Thoracic aorta (tissue), 2 donors: ENCODE measurements at regions not wholly inside any gene's neighbourhood (a gene's known extent, or its start where the extent isn't known, plus 50 kb on each side); places are given as distances from the start of the nearest gene placed in this dataset.

Experiments
- ATAC-seq: fragments of 150-250 bp; one replicate; pipeline ENCODE4 v1.8.0; 2017; ENCODE audit warnings: low read depth; ENCODE audit not compliant: insufficient number of reproducible peaks, low FRiP score
- DNase-seq: peaks from one replicate; pipeline ENCODE4 v3.0.0-alpha.2; 2020; ENCODE audit warnings: low spot score
- H3K27ac ChIP-seq, 2 donors: fragments of 200-600 bp; sonication (generic); 1 replicate in 1 of 2; 2 replicates in 1 of 2; pipeline ENCODE4 v1.5.1; 2016; ENCODE audit warnings: mild to moderate bottlenecking in 2 of 2, moderate library complexity in 2 of 2
- H3K27me3 ChIP-seq: fragments of 200-600 bp; sonication (generic); replicated peaks from 2 replicates; pipeline ENCODE4 v1.6.0; 2016; ENCODE audit warnings: mild to moderate bottlenecking; ENCODE audit not compliant: insufficient read depth
- H3K36me3 ChIP-seq: fragments of 200-600 bp; sonication (generic); one replicate; pipeline ENCODE4 v1.5.1; 2016
- H3K4me1 ChIP-seq, 2 donors: fragments of 200-600 bp; sonication (generic); 1 replicate in 1 of 2; 2 replicates in 1 of 2; pipeline versions ENCODE4 v1.5.1 to v1.6.0; 2016; ENCODE audit warnings: low read depth in 2 of 2, mild to moderate bottlenecking in 1 of 2; ENCODE audit not compliant: control insufficient read depth in 1 of 2
- H3K4me3 ChIP-seq: fragments of 200-600 bp; sonication (generic); 2 replicates; pipeline ENCODE4 v1.5.1; 2016; ENCODE audit warnings: mild to moderate bottlenecking
- H3K9me3 ChIP-seq: fragments of 200-600 bp; sonication (generic); 2 replicates; pipeline ENCODE4 v1.5.1; 2016
- TF ChIP-seq, protein P1 (sequence below): fragments of 200-600 bp; sonication (generic); IDR thresholded peaks from one replicate; pipeline ENCODE4 v1.5.1; 2019; ENCODE audit warnings: antibody characterized with exemption

DNA sequence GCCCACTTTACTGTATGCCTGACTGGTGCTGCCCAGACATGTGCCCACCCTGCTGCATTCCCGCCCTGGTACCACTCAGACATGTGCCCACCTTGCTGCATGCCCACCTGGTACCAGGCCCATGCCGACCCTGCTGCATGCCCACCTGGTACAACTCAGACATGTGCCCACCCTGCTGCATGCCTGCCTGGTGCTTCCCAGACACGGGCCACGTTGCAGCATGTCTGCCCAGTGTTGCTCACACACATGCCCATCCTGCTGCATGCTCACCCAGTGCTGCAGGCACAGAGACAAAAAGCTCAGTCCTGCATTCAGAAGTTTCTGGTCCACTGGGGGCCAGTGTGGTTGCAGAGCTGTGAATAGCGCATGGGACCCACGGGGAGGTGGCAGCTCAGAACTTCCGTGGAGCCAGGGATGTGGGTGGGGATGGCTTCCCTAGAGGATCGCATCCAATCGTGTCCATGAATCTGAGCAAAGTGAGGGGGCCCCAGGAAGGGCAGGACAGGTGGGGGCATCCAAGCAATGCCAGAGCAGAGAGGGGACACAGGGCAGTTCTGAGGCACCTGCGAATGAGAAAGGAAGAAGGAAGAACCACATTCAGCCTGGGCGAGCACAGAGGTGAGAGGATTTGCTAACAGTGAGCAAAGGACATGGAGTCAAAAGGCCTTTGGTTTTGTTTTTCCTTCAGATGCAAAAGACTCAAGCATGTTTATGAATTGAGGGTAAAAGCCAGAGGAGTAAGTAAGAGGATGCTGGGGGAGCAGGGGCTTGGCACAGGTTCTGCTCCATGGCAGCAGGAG is 175.9 kb upstream of the C14orf180 start:
- H3K9me3 ChIP-seq = no peaks in the 10 kb centered on the region
- no peak overlapping the region for H3K27ac ChIP-seq
- TF ChIP-seq, protein P1, sequence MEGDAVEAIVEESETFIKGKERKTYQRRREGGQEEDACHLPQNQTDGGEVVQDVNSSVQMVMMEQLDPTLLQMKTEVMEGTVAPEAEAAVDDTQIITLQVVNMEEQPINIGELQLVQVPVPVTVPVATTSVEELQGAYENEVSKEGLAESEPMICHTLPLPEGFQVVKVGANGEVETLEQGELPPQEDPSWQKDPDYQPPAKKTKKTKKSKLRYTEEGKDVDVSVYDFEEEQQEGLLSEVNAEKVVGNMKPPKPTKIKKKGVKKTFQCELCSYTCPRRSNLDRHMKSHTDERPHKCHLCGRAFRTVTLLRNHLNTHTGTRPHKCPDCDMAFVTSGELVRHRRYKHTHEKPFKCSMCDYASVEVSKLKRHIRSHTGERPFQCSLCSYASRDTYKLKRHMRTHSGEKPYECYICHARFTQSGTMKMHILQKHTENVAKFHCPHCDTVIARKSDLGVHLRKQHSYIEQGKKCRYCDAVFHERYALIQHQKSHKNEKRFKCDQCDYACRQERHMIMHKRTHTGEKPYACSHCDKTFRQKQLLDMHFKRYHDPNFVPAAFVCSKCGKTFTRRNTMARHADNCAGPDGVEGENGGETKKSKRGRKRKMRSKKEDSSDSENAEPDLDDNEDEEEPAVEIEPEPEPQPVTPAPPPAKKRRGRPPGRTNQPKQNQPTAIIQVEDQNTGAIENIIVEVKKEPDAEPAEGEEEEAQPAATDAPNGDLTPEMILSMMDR = no peak
- no peaks in the 10 kb centered on the region for H3K4me1 ChIP-seq
- no peak overlapping the region for H3K4me3 ChIP-seq
- H3K36me3 ChIP-seq = no peaks in the 10 kb centered on the region
- DNase-seq (no peak), ATAC-seq (no peak)
- H3K27me3 ChIP-seq = no peaks in the 10 kb centered on the region

DNA sequence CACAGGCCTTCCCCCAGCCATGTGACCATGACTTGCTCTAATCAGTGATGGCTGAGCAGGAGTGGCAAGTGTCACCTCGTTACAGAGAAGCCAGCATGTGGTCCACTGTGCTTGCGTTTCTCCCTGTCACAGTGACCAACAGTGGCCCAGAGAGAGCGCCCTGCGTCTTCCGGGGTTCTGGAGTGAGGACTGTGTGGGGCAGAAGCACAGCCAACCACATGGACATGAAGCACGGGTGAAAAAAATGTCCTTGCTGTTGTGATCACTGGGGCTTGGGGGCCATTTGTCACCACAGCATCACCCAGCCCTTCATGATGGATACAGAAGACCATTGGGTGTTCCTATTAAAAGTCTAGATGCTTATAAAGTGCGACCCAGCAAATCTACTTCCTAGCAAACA is 174.6 kb upstream of the C14orf180 start:
- TF ChIP-seq, protein P1 = no peak
- H3K4me1 ChIP-seq = no peaks in the 10 kb centered on the region
- no peaks in the 10 kb centered on the region for H3K27me3 ChIP-seq
- no peak for ATAC-seq
- DNase-seq = no peak
- H3K4me3 ChIP-seq = no peak overlapping the region
- H3K27ac ChIP-seq = no peak overlapping the region
- no peaks in the 10 kb centered on the region for H3K9me3 ChIP-seq
- no peaks in the 10 kb centered on the region for H3K36me3 ChIP-seq

DNA sequence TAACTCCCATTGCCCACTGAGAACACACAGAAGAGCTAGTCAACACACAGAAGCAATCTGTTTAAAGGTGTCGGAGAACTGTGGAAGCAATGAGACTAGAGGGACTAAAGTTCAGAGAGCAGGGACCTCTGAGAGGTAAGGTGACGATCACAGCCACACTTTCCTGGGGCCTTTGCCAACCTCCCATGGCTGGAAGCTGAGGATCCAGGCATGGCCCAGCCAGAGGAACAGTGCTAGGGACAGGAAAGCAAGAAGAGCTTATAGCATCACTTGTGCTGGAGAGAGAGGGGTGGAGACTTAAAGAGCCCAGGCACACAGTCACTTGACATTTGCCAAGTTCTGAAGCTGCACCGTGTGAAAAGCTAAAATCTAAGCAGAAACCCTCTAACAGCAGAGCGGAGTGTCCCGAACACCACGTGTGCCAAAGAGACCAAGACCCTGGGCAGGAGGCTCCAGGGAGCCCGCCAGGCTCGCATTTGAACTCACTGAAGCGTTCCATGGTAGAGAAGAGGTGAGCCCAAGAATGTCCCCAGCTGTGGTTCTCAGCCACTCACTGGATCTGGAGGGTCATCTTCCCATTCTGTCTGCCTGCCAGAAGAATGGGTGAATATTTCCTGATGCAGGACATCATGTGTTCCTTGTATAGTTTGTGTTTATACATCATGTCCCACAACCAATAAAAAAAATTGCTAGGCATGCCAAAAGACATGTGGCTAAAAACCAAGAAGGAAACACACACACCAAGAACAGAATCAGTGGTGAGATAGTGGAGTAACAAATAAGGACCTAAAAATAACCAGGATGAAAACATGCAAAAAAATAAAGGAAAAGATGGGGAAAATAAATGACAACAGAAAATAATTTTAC is 174.0 kb upstream of the C14orf180 start:
- no peak overlapping the region for H3K27ac ChIP-seq
- no peaks in the 10 kb centered on the region for H3K4me1 ChIP-seq
- no peaks in the 10 kb centered on the region for H3K36me3 ChIP-seq
- TF ChIP-seq, protein P1 = no peak
- DNase-seq = no peak
- H3K4me3 ChIP-seq = no peak overlapping the region
- no peak for ATAC-seq
- H3K27me3 ChIP-seq = no peaks in the 10 kb centered on the region
- H3K9me3 ChIP-seq = no peaks in the 10 kb centered on the region

DNA sequence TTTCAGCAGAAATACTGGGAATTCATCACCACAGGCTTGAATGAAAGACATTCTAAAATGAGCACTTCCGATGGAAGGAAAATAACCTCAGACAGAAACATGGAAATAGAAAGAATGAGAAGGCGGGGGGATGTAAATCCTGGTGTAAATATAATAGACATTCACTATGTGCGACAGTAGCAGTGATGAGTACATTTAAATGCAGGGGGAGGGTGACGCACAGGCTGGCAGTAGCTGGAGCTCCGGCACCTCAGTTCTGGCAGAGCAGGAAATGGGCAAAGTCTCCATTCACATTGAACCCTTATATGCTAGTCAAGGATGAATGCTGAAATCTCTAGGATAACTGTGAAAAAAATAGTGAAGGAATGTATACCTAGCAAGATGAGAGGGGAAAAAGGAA is 172.7 kb upstream of the C14orf180 start:
- H3K4me1 ChIP-seq = no peaks in the 10 kb centered on the region
- TF ChIP-seq, protein P1 = no peak
- DNase-seq = no peak

DNA sequence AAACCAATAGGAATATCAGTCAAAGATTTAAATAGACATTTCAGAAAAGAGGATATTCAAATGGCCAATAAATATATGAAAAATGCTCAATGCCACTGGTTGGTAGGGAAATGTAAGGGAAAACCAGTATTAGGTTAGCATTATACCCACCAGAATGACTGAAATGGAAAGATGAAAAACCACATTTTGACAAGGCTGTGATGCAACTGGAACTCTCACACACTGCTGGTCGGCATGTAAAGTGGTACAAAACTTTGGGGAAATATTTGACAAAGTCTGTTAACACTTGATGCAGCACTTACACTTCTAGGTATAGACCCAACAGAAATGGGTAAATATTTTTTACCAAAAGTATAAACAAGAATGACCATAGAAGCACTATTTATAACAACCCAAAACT is 163.2 kb upstream of the C14orf180 start:
- H3K4me3 ChIP-seq = no peak overlapping the region
- no peak for ATAC-seq
- TF ChIP-seq, protein P1 = no peak
- no peak overlapping the region for H3K27ac ChIP-seq
- H3K27me3 ChIP-seq = no peaks in the 10 kb centered on the region
- no peak for DNase-seq
- no peaks in the 10 kb centered on the region for H3K4me1 ChIP-seq
- no peaks in the 10 kb centered on the region for H3K36me3 ChIP-seq
- H3K9me3 ChIP-seq = no peaks in the 10 kb centered on the region

More for the DNA sequence above, 172.7 kb upstream of the C14orf180 start:
- H3K9me3 ChIP-seq = no peaks in the 10 kb centered on the region
- no peak overlapping the region for H3K4me3 ChIP-seq
- H3K27ac ChIP-seq = no peak overlapping the region
- no peaks in the 10 kb centered on the region for H3K36me3 ChIP-seq
- ATAC-seq = no peak
- no peaks in the 10 kb centered on the region for H3K27me3 ChIP-seq
